ENCODE measurements at regions not wholly inside any gene's neighbourhood (a gene's known extent, or its start where the extent isn't known, plus 50 kb on each side); places are given as distances from the start of the nearest gene placed in this dataset.

DNA sequence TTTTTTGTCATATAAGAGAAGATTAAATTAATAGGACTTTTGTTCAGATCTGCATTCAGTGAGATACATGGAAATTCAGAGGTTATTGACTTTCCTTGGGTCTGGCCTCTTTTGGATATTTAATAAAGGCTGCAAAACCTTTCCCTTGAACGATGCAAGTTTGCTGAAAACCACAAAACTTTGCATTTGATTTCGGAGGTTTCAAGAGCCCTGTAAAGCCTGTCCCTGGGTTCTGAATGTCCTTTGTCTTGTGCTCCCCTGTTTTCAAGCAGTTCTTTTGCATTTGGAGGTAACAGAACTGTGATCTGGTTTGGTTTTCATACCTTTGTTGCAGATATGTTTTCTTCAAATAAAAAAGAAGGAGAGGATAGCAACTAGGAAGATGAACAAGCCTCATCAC, 188.1 kb upstream of the DMRT1 start:
- TF ChIP-seq, protein P1, sequence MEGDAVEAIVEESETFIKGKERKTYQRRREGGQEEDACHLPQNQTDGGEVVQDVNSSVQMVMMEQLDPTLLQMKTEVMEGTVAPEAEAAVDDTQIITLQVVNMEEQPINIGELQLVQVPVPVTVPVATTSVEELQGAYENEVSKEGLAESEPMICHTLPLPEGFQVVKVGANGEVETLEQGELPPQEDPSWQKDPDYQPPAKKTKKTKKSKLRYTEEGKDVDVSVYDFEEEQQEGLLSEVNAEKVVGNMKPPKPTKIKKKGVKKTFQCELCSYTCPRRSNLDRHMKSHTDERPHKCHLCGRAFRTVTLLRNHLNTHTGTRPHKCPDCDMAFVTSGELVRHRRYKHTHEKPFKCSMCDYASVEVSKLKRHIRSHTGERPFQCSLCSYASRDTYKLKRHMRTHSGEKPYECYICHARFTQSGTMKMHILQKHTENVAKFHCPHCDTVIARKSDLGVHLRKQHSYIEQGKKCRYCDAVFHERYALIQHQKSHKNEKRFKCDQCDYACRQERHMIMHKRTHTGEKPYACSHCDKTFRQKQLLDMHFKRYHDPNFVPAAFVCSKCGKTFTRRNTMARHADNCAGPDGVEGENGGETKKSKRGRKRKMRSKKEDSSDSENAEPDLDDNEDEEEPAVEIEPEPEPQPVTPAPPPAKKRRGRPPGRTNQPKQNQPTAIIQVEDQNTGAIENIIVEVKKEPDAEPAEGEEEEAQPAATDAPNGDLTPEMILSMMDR (conservative IDR thresholded peaks at IDR 0.05; ENCODE audit: low read depth, low read length), result no peak
- no peak for TF ChIP-seq NFE2L2 (IDR thresholded peaks at IDR 0.05; ENCODE audit: low read depth, low read length)
- intact Hi-C loops (cut with micrococcal nuclease), result no loop called here
- POLR2A ChIA-PET (ENCODE audit: unreplicated experiment), result no interaction called here

More for the DNA sequence above, 188.1 kb upstream of the DMRT1 start:
- Histone ChIP-seq H3K9me1 (ENCODE audit: insufficient read depth, low read length) (peaks cover 3% of the 10 kb centered on the region), H3K18ac (ENCODE audit: low read depth, low read length) (no peak overlapping the region), H3K14ac (replicated peaks; ENCODE audit: low read depth, low read length) (no peak overlapping the region), H3K56ac (ENCODE audit: extremely low read depth, insufficient read depth, low read length) (no peak overlapping the region), H3K79me1 (ENCODE audit: low read depth in 1 of 2, low read length in 2 of 2) (no peaks in the 10 kb centered on the region), H4K20me1 (ENCODE audit: insufficient read depth, low read length) (no peaks in the 10 kb centered on the region), H3K4ac (ENCODE audit: low read depth, low read length) (no peak overlapping the region), H3K23ac (ENCODE audit: low read depth, low read length) (no peak overlapping the region), H2BK20ac (ENCODE audit: low read depth, low read length) (no peak overlapping the region), H4K5ac (ENCODE audit: low read depth, low read length) (no peak overlapping the region), H2BK120ac (ENCODE audit: low read depth, low read length) (no peak overlapping the region), H3K27me3 (ENCODE audit: control insufficient read depth, insufficient read depth, low read length) (no peaks in the 10 kb centered on the region), H2AFZ (replicated peaks; ENCODE audit: low read length, poor library complexity) (no peak overlapping the region), H3K9me3 (ENCODE audit: control insufficient read depth, insufficient read depth, low read length) (no peaks in the 10 kb centered on the region), H3K27ac (ENCODE audit: insufficient read depth, low read length) (no peak overlapping the region), H4K91ac (ENCODE audit: insufficient read depth, low read depth, low read length) (no peak overlapping the region), H3K4me3 (ENCODE audit: insufficient read depth, low read depth, low read length) (no peak overlapping the region), H2BK5ac (ENCODE audit: low read depth, low read length, poor library complexity, severe bottlenecking) (no peak overlapping the region), H3K4me2 (ENCODE audit: low read depth, low read length) (no peak overlapping the region), H3K36me3 (ENCODE audit: control insufficient read depth, insufficient read depth, low read length) (no peaks in the 10 kb centered on the region), H4K8ac (ENCODE audit: low read depth in 2 of 2, low read length in 2 of 2) (no peak overlapping the region), H2AK9ac (replicated peaks; ENCODE audit: low read depth, low read length, poor library complexity) (no peak overlapping the region), H2BK15ac (ENCODE audit: low read depth, low read length) (no peak overlapping the region), H3K9ac (ENCODE audit: low read depth, low read length) (no peak overlapping the region), H2AK5ac (ENCODE audit: low read depth, low read length) (no peak overlapping the region), H3K4me1 (ENCODE audit: control insufficient read depth, insufficient read depth, low read length) (peaks cover 4% of the 10 kb centered on the region; the same call in 1 of the 2 replicates)
- ATAC-seq (ENCODE audit: low read depth) (no peak), DNase-seq (no peak)
- 86% methylated on average over 1 of the region's 2 CpGs; no CpG with 5 or more reads in 1 of the 2 experiments for WGBS, 2 experiments (ENCODE audit: extremely low coverage in 2 of 2, insufficient read length in 1 of 2)
- dilution Hi-C loops (cut with HindIII; ENCODE audit: low sequenced_read_pairs, unreplicated experiment), result no loop called here
- in situ Hi-C loops (cut with MboI; ENCODE audit: low sequenced_read_pairs), result no loop called here
- no TSS peak for BruUV-seq (replicated peaks)
- CTCF ChIA-PET, result no interaction called here

Data from IMR-90 (cell line).